ENCODE measurements at regions not wholly inside any gene's neighbourhood (a gene's known extent, or its start where the extent isn't known, plus 50 kb on each side); places are given as distances from the start of the nearest gene placed in this dataset.
"Not testable (repeated sequence)": the region's sequence is repeated elsewhere in the genome, so short reads cannot be mapped to it uniquely, and the experiment has no call there.

DNA sequence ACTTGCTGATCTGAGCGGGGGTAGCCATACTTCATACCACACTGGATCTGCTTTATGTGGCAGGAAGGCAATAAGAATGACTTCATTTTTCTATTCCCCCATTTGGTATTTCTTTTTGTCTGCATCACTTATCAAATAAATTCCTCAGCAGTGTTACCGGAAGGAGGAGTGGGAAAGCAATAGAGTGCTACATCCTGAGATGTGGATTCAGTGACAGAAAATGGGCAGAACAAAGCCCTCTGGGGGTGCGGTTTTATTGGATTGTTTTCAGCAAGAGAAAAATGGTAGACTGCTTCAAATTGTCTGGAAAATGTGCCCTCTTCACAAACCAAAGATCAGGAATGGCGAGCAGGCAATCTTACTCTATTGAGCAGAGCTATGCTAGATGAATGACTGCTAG lies 751.9 kb upstream of the NEGR1 start:
- ChIA-PET CTCF (no interaction called here), POLR2A (no interaction called here)
- Mint-ChIP-seq H3K27ac (no peak overlapping the region), H3K36me3 (no peaks in the 10 kb centered on the region), H3K9me3 (peaks cover 6% of the 10 kb centered on the region), H3K4me3 (no peak overlapping the region), H3K27me3 (no peaks in the 10 kb centered on the region), H3K4me1 (ENCODE audit: low read depth) (no peaks in the 10 kb centered on the region)
- intact Hi-C loops (cut with micrococcal nuclease) = no loop called here
- DNase-seq = no peak

DNA sequence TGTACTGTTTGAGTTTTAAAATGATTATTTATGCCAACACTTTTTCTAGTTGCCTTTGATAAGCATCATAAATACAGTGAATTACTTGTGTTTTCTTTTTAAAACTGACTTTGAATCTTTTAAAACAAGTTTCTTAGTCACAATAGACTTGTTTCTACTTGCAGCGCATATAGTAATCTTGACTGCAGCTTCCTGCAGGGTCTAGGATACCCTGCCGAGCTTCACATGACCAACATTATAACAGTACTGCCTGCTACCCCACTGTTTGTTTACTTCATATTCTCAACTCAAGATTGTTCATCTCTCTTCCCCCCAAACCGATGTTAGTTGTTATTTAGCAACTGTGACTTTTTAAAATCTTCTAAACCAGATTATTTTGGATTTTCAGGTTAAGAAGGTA lies 751.3 kb upstream of the NEGR1 start:
- no peak overlapping the region for H3K27ac Mint-ChIP-seq
- H3K9me3 Mint-ChIP-seq = peaks cover 6% of the 10 kb centered on the region
- no peak for DNase-seq
- no peaks in the 10 kb centered on the region for H3K27me3 Mint-ChIP-seq
- intact Hi-C loops (cut with micrococcal nuclease) = no loop called here
- ChIA-PET POLR2A (no interaction called here), CTCF (no interaction called here)
- H3K4me1 Mint-ChIP-seq (ENCODE audit: low read depth) = no peaks in the 10 kb centered on the region
- H3K4me3 Mint-ChIP-seq = no peak overlapping the region
- no peaks in the 10 kb centered on the region for H3K36me3 Mint-ChIP-seq

DNA sequence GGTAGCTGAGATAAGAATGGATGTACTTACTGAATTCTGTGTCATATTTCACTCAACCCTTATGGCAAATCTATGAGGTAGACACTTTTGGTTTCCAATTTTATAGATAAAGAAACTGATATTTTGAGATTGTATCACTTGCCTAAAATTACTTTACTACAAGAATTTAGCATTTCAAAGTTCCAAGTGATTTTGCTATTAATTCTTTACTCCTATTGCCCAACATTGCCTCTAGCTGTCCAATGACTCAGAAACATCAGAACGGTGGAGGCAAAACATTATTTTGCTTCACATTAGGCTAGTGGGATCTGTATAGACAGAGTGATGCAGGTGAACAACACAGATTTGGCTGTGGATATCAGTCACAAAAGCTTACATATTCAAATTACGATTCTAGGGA lies 747.2 kb upstream of the NEGR1 start:
- CTCF ChIA-PET = no interaction called here
- Mint-ChIP-seq H3K4me3 (no peak overlapping the region), H3K36me3 (no peaks in the 10 kb centered on the region), H3K9me3 (peaks cover 2% of the 10 kb centered on the region), H3K27ac (no peak overlapping the region), H3K27me3 (no peaks in the 10 kb centered on the region), H3K4me1 (ENCODE audit: low read depth) (no peaks in the 10 kb centered on the region)
- intact Hi-C loops (cut with micrococcal nuclease) = no loop called here
- POLR2A ChIA-PET = no interaction called here
- no peak for DNase-seq

DNA sequence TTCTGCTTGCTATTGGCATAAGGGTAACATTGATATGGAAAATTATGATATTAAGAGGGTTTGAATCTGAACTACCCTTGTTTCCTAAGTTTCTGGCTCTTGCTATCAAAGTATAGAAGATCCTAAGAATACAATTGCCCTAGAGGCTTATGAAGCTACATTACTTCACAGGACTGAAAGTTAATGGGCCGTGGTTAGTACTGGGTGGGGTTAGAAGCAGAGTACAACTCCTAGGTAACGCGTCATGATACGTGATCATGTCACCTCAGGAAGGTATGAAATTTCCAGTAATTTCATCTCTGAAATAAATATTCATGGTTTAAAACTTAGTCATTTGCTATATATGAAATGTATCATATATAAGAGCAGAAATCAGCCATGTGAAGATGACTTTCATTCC lies 743.8 kb upstream of the NEGR1 start:
- DNase-seq = no peak
- Mint-ChIP-seq H3K27ac (no peak overlapping the region), H3K27me3 (no peaks in the 10 kb centered on the region), H3K4me3 (no peak overlapping the region), H3K9me3 (peaks cover under 1% of the 10 kb centered on the region), H3K36me3 (no peaks in the 10 kb centered on the region), H3K4me1 (ENCODE audit: low read depth) (no peaks in the 10 kb centered on the region)
- intact Hi-C loops (cut with micrococcal nuclease) = no loop called here
- CTCF ChIA-PET = no interaction called here
- POLR2A ChIA-PET = no interaction called here

DNA sequence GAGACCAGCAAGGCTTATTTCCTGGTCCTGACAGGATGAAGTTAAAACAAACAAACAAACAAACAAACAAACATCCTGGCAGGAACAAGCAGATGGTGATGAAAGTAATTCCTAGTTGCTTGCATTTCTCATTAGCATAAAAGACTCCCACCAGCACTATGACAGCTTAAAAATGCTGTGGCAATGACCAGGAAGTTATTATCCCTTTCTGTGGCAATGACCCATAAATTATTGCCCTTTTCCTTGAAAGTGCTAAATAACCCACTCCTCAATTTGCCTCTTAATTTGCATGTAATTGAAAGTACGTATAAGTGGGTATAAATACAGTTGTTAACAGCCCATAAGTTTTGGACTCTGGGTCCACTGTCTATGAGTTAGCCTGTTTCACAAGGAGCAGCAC lies 727.6 kb upstream of the NEGR1 start:
- Mint-ChIP-seq H3K9me3 (peaks cover 16% of the 10 kb centered on the region), H3K4me3 (no peak overlapping the region), H3K36me3 (no peaks in the 10 kb centered on the region), H3K27me3 (no peaks in the 10 kb centered on the region), H3K4me1 (ENCODE audit: low read depth) (no peaks in the 10 kb centered on the region), H3K27ac (no peak overlapping the region)
- DNase-seq = no peak
- CTCF ChIA-PET = no interaction called here
- POLR2A ChIA-PET = no interaction called here
- intact Hi-C loops (cut with micrococcal nuclease) = no loop called here

DNA sequence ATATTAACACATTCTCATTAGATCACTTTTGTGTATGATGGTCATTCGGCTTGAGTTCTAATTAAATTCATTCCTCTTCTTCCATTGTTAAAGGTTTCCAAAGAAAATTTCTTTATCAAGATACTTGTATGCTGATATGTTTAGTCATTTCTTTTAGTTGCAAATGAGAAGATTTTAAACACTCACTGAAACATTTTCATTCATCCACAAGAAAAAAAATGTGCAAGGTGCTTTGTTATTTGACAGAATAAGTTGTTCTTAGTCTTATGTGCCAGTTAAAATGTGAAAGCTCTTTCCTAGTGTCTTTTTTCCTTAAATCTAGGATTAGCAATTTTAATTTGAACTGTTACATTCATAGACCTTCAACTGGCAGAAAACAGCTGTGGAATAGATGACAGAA lies 727.0 kb upstream of the NEGR1 start:
- H3K9me3 Mint-ChIP-seq = peaks cover 18% of the 10 kb centered on the region
- ChIA-PET POLR2A (no interaction called here), CTCF (no interaction called here)
- H3K27me3 Mint-ChIP-seq = no peaks in the 10 kb centered on the region
- H3K36me3 Mint-ChIP-seq = no peaks in the 10 kb centered on the region
- H3K4me3 Mint-ChIP-seq = no peak overlapping the region
- no peak overlapping the region for H3K27ac Mint-ChIP-seq
- DNase-seq = no peak
- intact Hi-C loops (cut with micrococcal nuclease) = no loop called here
- H3K4me1 Mint-ChIP-seq (ENCODE audit: low read depth) = no peaks in the 10 kb centered on the region

DNA sequence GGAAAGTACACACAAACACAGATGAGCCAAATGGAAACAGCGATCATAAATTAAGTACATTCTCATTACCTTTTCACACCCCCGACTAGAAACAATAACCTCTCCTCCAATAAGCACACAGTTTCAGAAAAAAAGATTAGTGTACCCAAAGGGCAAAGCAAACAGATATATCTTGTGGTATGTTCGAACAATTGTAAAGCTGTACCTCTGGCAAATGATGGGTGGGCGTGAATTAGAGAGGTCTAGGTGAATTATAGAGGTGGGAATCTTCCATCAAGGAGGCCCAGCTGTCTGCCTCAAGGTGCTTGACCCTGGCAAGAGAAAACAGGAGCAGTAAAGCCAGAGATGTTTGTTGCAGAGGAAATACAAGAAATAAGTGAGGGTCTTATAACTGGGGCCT lies 715.3 kb upstream of the NEGR1 start:
- H3K27ac Mint-ChIP-seq = no peak overlapping the region
- no peaks in the 10 kb centered on the region for H3K4me1 Mint-ChIP-seq (ENCODE audit: low read depth)
- DNase-seq = no peak
- intact Hi-C loops (cut with micrococcal nuclease) = no loop called here
- no peak overlapping the region for H3K4me3 Mint-ChIP-seq
- H3K9me3 Mint-ChIP-seq = peaks cover 7% of the 10 kb centered on the region
- CTCF ChIA-PET = no interaction called here
- POLR2A ChIA-PET = no interaction called here
- H3K27me3 Mint-ChIP-seq = no peaks in the 10 kb centered on the region
- no peaks in the 10 kb centered on the region for H3K36me3 Mint-ChIP-seq

DNA sequence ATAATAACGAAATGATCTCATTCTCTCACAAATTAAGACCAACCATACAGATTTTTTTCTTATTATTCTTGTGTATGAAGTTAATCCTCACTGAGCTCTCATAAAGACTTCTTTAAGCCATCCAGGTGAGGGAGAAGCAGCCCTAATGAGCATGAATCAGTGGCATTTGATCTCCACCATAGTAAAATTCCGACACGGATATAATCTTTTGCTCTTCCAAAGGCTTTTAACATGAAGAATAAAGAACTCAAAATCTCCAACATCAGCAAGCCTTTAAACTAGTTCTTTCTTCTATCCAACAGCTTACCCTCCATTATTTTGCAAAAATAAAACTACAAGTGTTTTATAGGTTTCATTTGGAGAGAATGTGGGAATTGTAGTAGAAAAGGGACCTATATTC lies 714.7 kb upstream of the NEGR1 start:
- Mint-ChIP-seq H3K27ac (no peak overlapping the region), H3K9me3 (peaks cover 7% of the 10 kb centered on the region), H3K27me3 (no peaks in the 10 kb centered on the region), H3K36me3 (no peaks in the 10 kb centered on the region), H3K4me3 (no peak overlapping the region), H3K4me1 (ENCODE audit: low read depth) (no peaks in the 10 kb centered on the region)
- ChIA-PET POLR2A (no interaction called here), CTCF (no interaction called here)
- DNase-seq = no peak
- intact Hi-C loops (cut with micrococcal nuclease) = no loop called here

DNA sequence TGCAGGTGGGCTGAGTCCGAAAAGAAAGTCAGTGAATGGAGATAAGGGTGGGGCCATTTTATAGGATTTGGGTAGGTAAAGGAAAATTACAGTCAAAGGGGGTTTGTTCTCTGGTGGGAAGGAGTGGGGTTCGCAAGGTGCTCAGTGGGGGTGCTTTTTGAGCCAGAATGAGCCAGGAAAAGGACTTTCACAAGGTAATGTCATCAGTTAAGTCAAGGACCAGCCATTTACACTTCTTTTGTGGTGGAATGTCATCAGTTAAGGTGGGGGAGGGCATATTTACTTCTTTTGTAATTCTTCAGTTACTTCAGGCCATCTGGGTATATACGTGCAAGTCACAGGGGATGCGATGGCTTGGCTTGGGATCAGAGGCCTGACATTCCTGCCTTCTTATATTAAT lies 705.5 kb upstream of the NEGR1 start:
- H3K36me3 Mint-ChIP-seq; POLR2A ChIA-PET; DNase-seq; intact Hi-C loops (cut with micrococcal nuclease); CTCF ChIA-PET; H3K27ac Mint-ChIP-seq; H3K27me3 Mint-ChIP-seq; H3K4me3 Mint-ChIP-seq; H3K4me1 Mint-ChIP-seq (ENCODE audit: low read depth): not testable (repeated sequence)
- H3K9me3 Mint-ChIP-seq = peaks cover 17% of the 10 kb centered on the region

DNA sequence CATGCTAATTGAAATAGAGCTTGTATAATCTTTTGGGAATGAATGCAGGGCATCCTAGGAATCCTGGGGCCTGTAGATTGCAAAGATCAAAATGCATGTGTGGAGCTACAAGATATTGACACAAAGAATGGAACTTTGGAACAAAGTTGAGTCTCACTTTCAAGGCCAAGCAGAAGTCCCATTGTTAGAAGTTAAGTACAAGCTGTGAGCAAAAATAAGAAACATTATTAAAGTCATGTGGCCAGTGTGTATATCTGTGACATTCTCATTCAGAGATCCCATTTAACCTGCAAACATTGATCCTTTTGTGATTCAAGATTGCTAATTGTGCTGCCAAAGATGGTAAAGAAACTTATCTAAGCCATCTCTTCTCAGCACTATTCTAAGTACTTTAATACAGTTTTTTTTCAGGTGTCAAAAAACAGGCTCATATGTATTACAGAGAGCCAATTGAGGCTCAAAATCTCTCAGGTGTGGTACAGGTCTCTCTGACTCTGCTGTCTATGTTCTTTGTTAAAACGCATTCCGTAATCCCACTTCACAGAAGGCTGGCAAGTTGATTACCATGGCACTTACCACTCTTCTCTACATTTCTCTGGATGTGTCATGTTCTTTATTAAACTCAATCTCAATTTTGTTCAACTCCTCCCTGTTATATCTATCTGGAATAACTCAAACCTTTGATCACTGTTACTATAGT lies 704.4 kb upstream of the NEGR1 start:
- no peak overlapping the region for H3K27ac Mint-ChIP-seq
- DNase-seq = no peak
- POLR2A ChIA-PET = no interaction called here
- H3K4me3 Mint-ChIP-seq = no peak overlapping the region
- no peaks in the 10 kb centered on the region for H3K36me3 Mint-ChIP-seq
- CTCF ChIA-PET = no interaction called here
- H3K4me1 Mint-ChIP-seq (ENCODE audit: low read depth) = no peaks in the 10 kb centered on the region
- intact Hi-C loops (cut with micrococcal nuclease) = no loop called here
- peaks cover 20% of the 10 kb centered on the region for H3K9me3 Mint-ChIP-seq
- H3K27me3 Mint-ChIP-seq = no peaks in the 10 kb centered on the region

DNA sequence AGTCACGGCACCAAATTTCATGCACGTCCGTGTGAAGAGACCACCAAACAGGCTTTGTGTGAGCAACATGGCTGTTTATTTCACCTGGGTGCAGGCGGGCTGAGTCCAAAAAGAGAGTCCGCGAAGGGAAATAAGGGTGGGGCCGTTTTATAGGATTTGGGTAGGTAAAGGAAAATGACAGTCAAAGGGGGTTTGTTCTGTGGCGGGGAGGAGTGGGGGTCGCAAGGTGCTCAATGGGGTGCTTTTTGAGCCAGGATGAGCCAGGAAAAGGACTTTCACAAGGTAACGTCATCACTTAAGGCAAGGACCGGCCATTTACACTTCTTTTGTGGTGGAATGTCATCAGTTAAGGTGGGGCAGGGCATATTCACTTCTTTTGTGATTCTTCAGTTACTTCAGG lies 702.7 kb upstream of the NEGR1 start:
- CTCF ChIA-PET; H3K4me1 Mint-ChIP-seq (ENCODE audit: low read depth); H3K27ac Mint-ChIP-seq; H3K27me3 Mint-ChIP-seq; intact Hi-C loops (cut with micrococcal nuclease); H3K4me3 Mint-ChIP-seq; POLR2A ChIA-PET; DNase-seq; H3K36me3 Mint-ChIP-seq: not testable (repeated sequence)
- H3K9me3 Mint-ChIP-seq = peaks cover 18% of the 10 kb centered on the region

DNA sequence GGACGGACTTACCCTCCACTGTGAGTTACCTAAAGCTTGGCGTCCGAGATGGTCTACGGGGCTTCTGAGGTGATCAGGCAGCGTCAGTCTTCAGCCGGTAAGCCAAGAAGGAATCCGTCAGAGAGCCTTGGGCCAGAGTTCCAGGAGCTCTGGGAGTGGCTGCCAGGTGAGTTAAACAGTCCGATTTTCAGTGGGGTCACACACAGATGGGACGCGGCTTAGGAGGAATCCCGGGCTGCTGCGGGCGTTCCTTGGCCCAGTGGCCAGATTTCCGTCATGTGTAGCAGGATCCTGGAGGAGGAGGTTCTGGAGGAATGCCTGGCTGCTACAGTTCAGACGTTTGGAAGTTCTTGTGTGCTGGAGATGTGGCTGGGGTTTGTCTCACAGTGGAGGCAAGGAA lies 700.7 kb upstream of the NEGR1 start:
- H3K27me3 Mint-ChIP-seq; H3K36me3 Mint-ChIP-seq; POLR2A ChIA-PET; intact Hi-C loops (cut with micrococcal nuclease); CTCF ChIA-PET; H3K4me1 Mint-ChIP-seq (ENCODE audit: low read depth); H3K4me3 Mint-ChIP-seq; H3K27ac Mint-ChIP-seq; DNase-seq: not testable (repeated sequence)
- H3K9me3 Mint-ChIP-seq = peaks cover 20% of the 10 kb centered on the region

DNA sequence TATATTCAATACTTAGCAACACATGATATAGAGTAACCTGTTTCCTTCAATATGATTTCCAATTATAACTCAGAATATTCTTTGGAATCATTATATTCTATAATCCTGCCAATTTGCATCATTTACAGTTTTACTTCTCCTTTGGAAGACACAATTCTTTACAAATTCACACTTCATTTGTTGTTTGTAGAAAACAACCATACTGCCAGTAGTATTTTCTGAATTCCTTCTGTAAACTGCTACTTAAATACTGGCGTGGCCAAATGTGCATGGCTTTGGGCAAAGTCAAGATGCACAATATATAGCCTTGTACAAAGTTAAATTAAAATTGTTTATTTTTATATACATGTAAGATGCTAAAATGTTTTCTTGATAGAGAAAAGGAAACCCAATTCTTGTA lies 687.1 kb upstream of the NEGR1 start:
- no peaks in the 10 kb centered on the region for H3K27me3 Mint-ChIP-seq
- ChIA-PET POLR2A (no interaction called here), CTCF (no interaction called here)
- H3K27ac Mint-ChIP-seq = no peak overlapping the region
- DNase-seq = no peak
- H3K4me3 Mint-ChIP-seq = no peak overlapping the region
- intact Hi-C loops (cut with micrococcal nuclease) = no loop called here
- H3K36me3 Mint-ChIP-seq = no peaks in the 10 kb centered on the region
- peaks cover 12% of the 10 kb centered on the region for H3K9me3 Mint-ChIP-seq
- H3K4me1 Mint-ChIP-seq (ENCODE audit: low read depth) = no peaks in the 10 kb centered on the region

DNA sequence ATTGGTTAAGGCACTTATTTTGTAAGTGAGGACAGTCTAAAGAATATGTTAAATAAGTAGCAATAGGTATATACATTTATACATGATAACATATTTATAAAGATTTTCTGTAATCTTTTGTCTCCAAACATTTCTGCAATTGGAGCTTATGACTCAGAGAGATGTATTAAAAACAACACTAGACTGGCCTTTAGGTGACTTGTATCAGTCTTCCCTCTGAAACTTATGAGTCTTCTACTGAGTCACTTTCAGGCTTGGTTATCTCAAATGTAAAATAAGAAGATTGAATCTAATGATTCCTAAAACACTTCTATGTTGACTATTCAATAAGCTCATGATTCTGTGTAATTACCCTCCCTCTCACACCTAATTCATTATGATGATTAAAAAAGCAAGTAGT lies 672.6 kb upstream of the NEGR1 start:
- ChIA-PET POLR2A (no interaction called here), CTCF (no interaction called here)
- no peaks in the 10 kb centered on the region for H3K27me3 Mint-ChIP-seq
- no peak overlapping the region for H3K27ac Mint-ChIP-seq
- H3K4me1 Mint-ChIP-seq (ENCODE audit: low read depth) = no peaks in the 10 kb centered on the region
- intact Hi-C loops (cut with micrococcal nuclease) = no loop called here
- H3K4me3 Mint-ChIP-seq = no peak overlapping the region
- H3K9me3 Mint-ChIP-seq = peaks cover 16% of the 10 kb centered on the region
- DNase-seq = no peak
- no peaks in the 10 kb centered on the region for H3K36me3 Mint-ChIP-seq

All from activated CD4-positive, alpha-beta memory T cell treated with anti-CD3 and anti-CD28 coated beads for 36 hours (primary cell).